Endothelial cell (in vitro differentiated cells): ENCODE measurements at regions not wholly inside any gene's neighbourhood (a gene's known extent, or its start where the extent isn't known, plus 50 kb on each side); places are given as distances from the start of the nearest gene placed in this dataset.

Experiments used
- DNase-seq: peaks from one replicate; pipeline ENCODE4 v3.0.0; 2021; ENCODE audit warnings: low spot score
- H3K27ac Mint-ChIP-seq: one replicate; pipeline ENCODE4 v1.8.0; 2021; ENCODE audit warnings: mixed read lengths, inconsistent platforms; ENCODE audit not compliant: unreplicated experiment
- H3K27me3 Mint-ChIP-seq: one replicate; pipeline ENCODE4 v1.8.0; 2021; ENCODE audit warnings: mild to moderate bottlenecking, moderate library complexity, mixed read lengths, inconsistent platforms; ENCODE audit not compliant: unreplicated experiment
- H3K36me3 Mint-ChIP-seq: one replicate; pipeline ENCODE4 v1.8.0; 2021; ENCODE audit warnings: mild to moderate bottlenecking, low read depth, mixed read lengths, inconsistent platforms; ENCODE audit not compliant: unreplicated experiment
- H3K4me1 Mint-ChIP-seq: one replicate; pipeline ENCODE4 v1.8.0; 2021; ENCODE audit warnings: mild to moderate bottlenecking, mixed read lengths, inconsistent platforms; ENCODE audit not compliant: unreplicated experiment
- H3K4me3 Mint-ChIP-seq: one replicate; pipeline ENCODE4 v1.8.0; 2021; ENCODE audit warnings: mild to moderate bottlenecking, mixed read lengths, inconsistent platforms; ENCODE audit not compliant: unreplicated experiment
- H3K9me3 Mint-ChIP-seq: one replicate; pipeline ENCODE4 v1.8.0; 2021; ENCODE audit warnings: mixed read lengths, inconsistent platforms; ENCODE audit not compliant: unreplicated experiment
- CTCF ChIP-seq: fragments of 200-600 bp; sonication (generic); IDR thresholded peaks from one replicate; pipeline ENCODE4 v1.5.0; 2021; ENCODE audit warnings: antibody characterized with exemption; ENCODE audit not compliant: unreplicated experiment

- DNase-seq = no peak
- Mint-ChIP-seq H3K27me3 (no peaks in the 10 kb centered on the region), H3K36me3 (no peaks in the 10 kb centered on the region), H3K9me3 (no peaks in the 10 kb centered on the region), H3K4me1 (no peaks in the 10 kb centered on the region), H3K27ac (no peak overlapping the region), H3K4me3 (no peak overlapping the region)
- no peak for TF ChIP-seq CTCF
These were observed 1119.9 kb downstream of the TAF11L14 start for GRCh38 chr5:18754201-18754600.

- H3K27me3 Mint-ChIP-seq = no peaks in the 10 kb centered on the region
- no peak overlapping the region for H3K4me3 Mint-ChIP-seq
- DNase-seq = no peak
- H3K27ac Mint-ChIP-seq = no peak overlapping the region
- H3K4me1 Mint-ChIP-seq = no peaks in the 10 kb centered on the region
- no peak for TF ChIP-seq CTCF
- no peaks in the 10 kb centered on the region for H3K9me3 Mint-ChIP-seq
- H3K36me3 Mint-ChIP-seq = no peaks in the 10 kb centered on the region
These were observed 1127.5 kb downstream of the TAF11L14 start for GRCh38 chr5:18761801-18762200.

GRCh38 chr5:18764161-18764560 is 1129.9 kb downstream of the TAF11L14 start:
- H3K4me1 Mint-ChIP-seq = no peaks in the 10 kb centered on the region

GRCh38 chr5:18765304-18765703 is 1131.0 kb downstream of the TAF11L14 start:
- TF ChIP-seq CTCF = no peak
- H3K36me3 Mint-ChIP-seq = no peaks in the 10 kb centered on the region
- no peaks in the 10 kb centered on the region for H3K9me3 Mint-ChIP-seq
- H3K4me1 Mint-ChIP-seq = no peaks in the 10 kb centered on the region
- H3K27me3 Mint-ChIP-seq = no peaks in the 10 kb centered on the region
- no peak for DNase-seq
- H3K4me3 Mint-ChIP-seq = no peak overlapping the region
- no peak overlapping the region for H3K27ac Mint-ChIP-seq

More at GRCh38 chr5:18764161-18764560, 1129.9 kb downstream of the TAF11L14 start:
- Mint-ChIP-seq H3K36me3 (no peaks in the 10 kb centered on the region), H3K27ac (no peak overlapping the region), H3K27me3 (no peaks in the 10 kb centered on the region), H3K4me3 (no peak overlapping the region), H3K9me3 (no peaks in the 10 kb centered on the region)
- no peak for DNase-seq
- TF ChIP-seq CTCF = no peak

- Mint-ChIP-seq H3K27ac (no peak overlapping the region), H3K9me3 (no peaks in the 10 kb centered on the region), H3K4me3 (no peak overlapping the region), H3K27me3 (no peaks in the 10 kb centered on the region), H3K36me3 (no peaks in the 10 kb centered on the region), H3K4me1 (no peaks in the 10 kb centered on the region)
- no peak for DNase-seq
- no peak for TF ChIP-seq CTCF
These were observed 1136.9 kb downstream of the TAF11L14 start for GRCh38 chr5:18771097-18771610.
